GM12873 (cell line): ENCODE measurements at regions not wholly inside any gene's neighbourhood (a gene's known extent, or its start where the extent isn't known, plus 50 kb on each side); places are given as distances from the start of the nearest gene placed in this dataset.

ENCODE experiments used
- CTCF ChIP-seq: IDR thresholded peaks from 2 replicates; pipeline ENCODE4 v1.5.1; 2012; ENCODE audit warnings: low read depth, mild to moderate bottlenecking, moderate library complexity, low read length, control low read depth; ENCODE audit not compliant: insufficient read depth; ENCODE audit errors: missing control alignments

GRCh38 chr3:74409066-74409465 lies 205.4 kb downstream of the CNTN3 start:
- no peak for TF ChIP-seq CTCF

GRCh38 chr3:74403307-74403706 lies 211.2 kb downstream of the CNTN3 start:
- TF ChIP-seq CTCF: no peak

- TF ChIP-seq CTCF: no peak
These were observed 211.6 kb downstream of the CNTN3 start for GRCh38 chr3:74402821-74403220.

DNA sequence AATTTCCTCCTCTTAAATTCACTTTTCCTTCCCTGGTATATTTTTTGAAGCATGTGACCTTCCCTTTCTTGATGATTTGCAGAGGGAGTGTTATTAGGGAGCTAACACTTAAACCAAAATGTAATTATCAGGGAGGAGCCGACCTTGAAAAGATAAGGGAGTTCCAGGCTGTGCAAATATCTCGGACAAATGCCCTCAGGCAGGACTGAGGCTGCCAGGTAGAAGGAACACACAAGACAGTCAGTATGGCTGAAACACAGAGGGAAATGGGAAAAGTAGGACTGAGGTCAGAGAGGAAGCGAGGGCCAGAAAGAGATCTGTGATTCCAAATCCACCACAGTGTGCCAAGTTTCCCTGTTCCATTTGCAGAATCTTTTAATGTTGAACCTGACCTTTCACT lies 221.0 kb downstream of the CNTN3 start:
- no peak for TF ChIP-seq CTCF

DNA sequence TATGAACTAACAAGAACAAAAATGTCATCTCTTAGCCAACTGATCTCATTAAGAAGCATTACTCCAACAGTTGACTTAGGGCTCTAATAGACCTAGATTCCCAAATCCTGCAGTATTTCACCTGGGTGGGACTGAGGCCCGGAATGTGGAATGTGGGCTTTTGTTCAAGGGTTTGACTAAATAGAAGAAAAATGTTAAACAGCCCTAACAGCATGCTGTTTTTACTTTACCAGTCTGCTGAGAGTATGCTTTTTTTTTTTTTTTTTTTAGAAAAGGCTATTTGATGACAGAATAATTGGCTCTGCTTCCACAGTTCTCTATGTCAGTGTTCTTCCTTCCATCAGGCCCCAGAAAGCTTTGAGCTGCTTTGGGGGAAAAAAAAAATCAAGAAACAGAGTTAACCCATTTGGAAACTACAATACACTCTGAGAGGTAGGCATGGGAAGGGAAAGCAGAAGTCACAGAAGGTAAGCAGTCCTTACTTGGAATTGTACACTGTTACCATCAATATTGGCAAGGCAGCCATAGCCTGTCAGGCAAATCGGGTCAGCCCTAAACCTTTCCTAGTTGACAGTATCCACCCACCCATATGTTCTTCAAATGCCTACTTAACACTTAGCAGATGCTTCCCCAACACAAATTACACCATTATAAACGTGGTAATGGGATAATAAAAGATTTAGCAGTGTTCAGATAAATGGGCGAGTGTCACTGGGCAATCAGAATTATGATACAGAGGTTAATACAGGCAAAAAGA lies 224.2 kb downstream of the CNTN3 start:
- TF ChIP-seq CTCF: no peak

- TF ChIP-seq CTCF: no peak
These were observed 227.2 kb downstream of the CNTN3 start for GRCh38 chr3:74387111-74387735.

DNA sequence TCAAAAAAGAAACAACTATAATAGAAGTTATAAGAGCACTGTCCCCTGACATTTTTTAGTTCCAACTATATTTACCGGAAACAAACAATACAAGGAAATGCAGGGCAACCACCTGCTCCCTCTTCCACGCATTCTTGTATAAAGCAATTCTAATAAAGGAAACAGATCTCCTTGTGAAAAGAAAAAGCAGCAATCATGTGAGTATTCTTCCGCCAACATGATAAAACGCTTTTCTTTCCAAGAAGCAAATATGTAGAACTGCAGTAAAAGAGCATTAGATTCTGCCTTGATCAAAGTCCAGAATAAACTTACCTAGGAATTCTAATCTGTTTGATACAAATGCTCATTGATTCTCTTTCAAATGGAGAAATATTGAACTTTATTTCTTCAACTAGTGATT lies 230.3 kb downstream of the CNTN3 start:
- TF ChIP-seq CTCF: no peak
